ENCODE measurements at regions not wholly inside any gene's neighbourhood (a gene's known extent, or its start where the extent isn't known, plus 50 kb on each side); places are given as distances from the start of the nearest gene placed in this dataset.

DNA sequence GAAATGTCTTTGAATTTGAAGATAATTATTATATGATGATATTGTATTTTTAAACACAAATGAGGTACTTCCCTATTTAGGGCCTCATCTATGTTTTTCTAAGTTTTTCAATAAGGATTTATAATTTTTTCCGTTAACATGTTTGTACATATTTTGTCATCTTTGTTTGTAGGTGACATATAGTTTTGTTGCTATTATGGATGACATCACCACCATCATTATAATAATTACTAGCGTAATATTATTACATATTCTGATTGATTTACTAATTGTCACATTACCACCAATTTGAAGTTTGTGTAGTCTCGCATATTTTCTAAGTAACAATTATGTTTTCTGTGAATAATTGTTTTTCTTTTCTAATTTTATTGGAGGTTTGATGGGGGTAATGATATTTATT, 147.2 kb upstream of the DAAM1 start:
- TF ChIP-seq GATA2 (IDR thresholded peaks at IDR 0.05; ENCODE audit: low read depth, low read length) (no peak), GATA3 (IDR thresholded peaks at IDR 0.05; ENCODE audit: low read depth, low read length) (no peak)
